Spleen (tissue), 11 donors: ENCODE measurements at regions not wholly inside any gene's neighbourhood (a gene's known extent, or its start where the extent isn't known, plus 50 kb on each side); places are given as distances from the start of the nearest gene placed in this dataset.

Source experiments
- DNase-seq: peaks from one replicate; pipeline ENCODE4 v3.0.0-alpha.2; 2020
- H3K27ac ChIP-seq, 8 donors: fragments of 200-600 bp; sonication (generic) in 7 of 8; 1 replicate in 4 of 8; 2 replicates in 4 of 8; pipeline versions ENCODE4 v1.5.0 to v1.8.0; 2016 to 2021; ENCODE audit warnings: inconsistent platforms in 4 of 8, mild to moderate bottlenecking in 4 of 8, moderate library complexity in 1 of 8
- H3K27me3 ChIP-seq, 7 donors: fragments of 200-600 bp; sonication (generic) in 6 of 7; replicated peaks in 1 of 7; 1 replicate in 4 of 7; 2 replicates in 3 of 7; pipeline versions ENCODE4 v1.5.0 to v1.8.0; 2016 to 2021; ENCODE audit warnings: inconsistent platforms in 3 of 7, mild to moderate bottlenecking in 1 of 7
- H3K36me3 ChIP-seq, 6 donors: fragments of 200-600 bp; sonication (generic) in 5 of 6; 1 replicate in 4 of 6; 2 replicates in 2 of 6; pipeline versions ENCODE4 v1.5.0 to v1.8.0; 2016 to 2021; ENCODE audit warnings: inconsistent platforms in 2 of 6
- H3K4me1 ChIP-seq, 6 donors: fragments of 200-600 bp; sonication (generic) in 5 of 6; 1 replicate in 3 of 6; 2 replicates in 3 of 6; pipeline versions ENCODE4 v1.5.0 to v1.8.0; 2016 to 2021; ENCODE audit warnings: inconsistent platforms in 3 of 6
- H3K4me3 ChIP-seq, 8 donors: fragments of 200-600 bp; sonication (generic) in 7 of 8; 1 replicate in 4 of 8; 2 replicates in 4 of 8; pipeline versions ENCODE4 v1.5.0 to v1.8.0; 2016 to 2021; ENCODE audit warnings: inconsistent platforms in 4 of 8, mild to moderate bottlenecking in 4 of 8, moderate library complexity in 2 of 8
- H3K9me3 ChIP-seq, 8 donors: fragments of 200-600 bp; sonication (generic) in 7 of 8; 1 replicate in 4 of 8; 2 replicates in 4 of 8; pipeline versions ENCODE4 v1.5.0 to v1.8.0; 2016 to 2021; ENCODE audit warnings: inconsistent platforms in 4 of 8
- POLR2A ChIP-seq, 3 donors: fragments of 450-650 bp; IDR thresholded peaks; one replicate each; pipeline ENCODE4 v1.5.1; 2017; ENCODE audit warnings: antibody characterized with exemption in 3 of 3, mild to moderate bottlenecking in 1 of 3
- POLR2AphosphoS5 ChIP-seq, 3 donors: sonication (generic); formaldehyde crosslinking; IDR thresholded peaks; one replicate each; pipeline ENCODE4 v1.5.1; 2017; ENCODE audit warnings: antibody characterized with exemption in 3 of 3
- WGBS, 5 donors: extraction: QIAGEN DNeasy Blood & Tissue Kit in 3 of 5; methylation state at CpG; one replicate each; pipeline versions ENCODE4 v1.1.5 to v1.1.7; 2013 to 2018; 5-methylcytosine and 5-hydroxymethylcytosine counted together
- intact Hi-C: fragments of 100-400 bp; cut with DNase I; formaldehyde crosslinking; loops from one replicate; pipeline ENCODE4 v1.15.0; 2023; ENCODE audit warnings: low total_unique reads
- TF ChIP-seq, protein P1 (sequence below), 11 experiments: fragments of 200-600 bp in 7 of 11; fragments of 450-650 bp in 4 of 11; sonication (generic) in 4 of 11; IDR thresholded peaks in 8 of 11; conservative IDR thresholded peaks in 3 of 11; 1 replicate in 7 of 11; 2 replicates in 4 of 11; pipeline versions ENCODE4 v1.4.0 to v1.8.0; 2016 to 2021; ENCODE audit warnings: antibody characterized with exemption in 11 of 11, inconsistent platforms in 4 of 11, mild to moderate bottlenecking in 1 of 11
- donor health status: healthy with polysubstance abuse.
- donor health status: DM: no; HTN: no; CAD: no; lungs with moderate emphysema.
- donor health status: DM: no; HTN: no; CAD: no.
- donor health status: Bipolar disorder and iron deficiency.
- donor health status: healthy.
- donor health status: DM: no; HTN: no; CAD: no.
- donor health status: DM: yes; HTN: yes; CAD: no.

DNA sequence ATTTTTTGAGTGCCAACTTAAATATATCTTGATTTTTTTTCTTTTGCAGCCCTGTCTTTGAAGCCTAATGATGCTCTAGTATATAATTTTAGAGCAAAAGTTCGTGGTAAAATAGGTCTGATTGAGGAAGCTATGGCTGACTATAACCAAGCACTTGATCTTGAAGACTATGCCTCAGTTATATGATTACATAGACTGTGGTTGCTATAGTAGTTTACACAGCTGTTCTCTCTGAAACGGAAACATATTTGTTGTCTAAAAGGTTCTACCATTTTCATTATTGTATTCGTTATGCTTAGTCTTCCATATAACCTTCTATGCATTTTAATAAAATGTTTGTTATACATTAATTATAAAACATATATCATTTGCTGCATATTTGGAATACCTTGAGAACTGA, 246.7 kb downstream of the TTC6 start:
- intact Hi-C loops, result no loop called here
- no peak for DNase-seq
- H3K9me3 ChIP-seq, result peaks cover 0 to 15% (median 9%) of the 10 kb centered on the region in 8 donors
- TF ChIP-seq POLR2AphosphoS5 (IDR thresholded peaks at IDR 0.05) (no peak), POLR2A (IDR thresholded peaks at IDR 0.05) (no peak)
- H3K27ac ChIP-seq, result no peak overlapping the region
- no peaks in the 10 kb centered on the region for H3K27me3 ChIP-seq
- no peaks in the 10 kb centered on the region for H3K36me3 ChIP-seq
- 64 to 78% (median 73%) methylated on average over 3 of the region's 3 CpGs for WGBS, 5 donors
- no peak overlapping the region for H3K4me3 ChIP-seq
- no peaks in the 10 kb centered on the region for H3K4me1 ChIP-seq

DNA sequence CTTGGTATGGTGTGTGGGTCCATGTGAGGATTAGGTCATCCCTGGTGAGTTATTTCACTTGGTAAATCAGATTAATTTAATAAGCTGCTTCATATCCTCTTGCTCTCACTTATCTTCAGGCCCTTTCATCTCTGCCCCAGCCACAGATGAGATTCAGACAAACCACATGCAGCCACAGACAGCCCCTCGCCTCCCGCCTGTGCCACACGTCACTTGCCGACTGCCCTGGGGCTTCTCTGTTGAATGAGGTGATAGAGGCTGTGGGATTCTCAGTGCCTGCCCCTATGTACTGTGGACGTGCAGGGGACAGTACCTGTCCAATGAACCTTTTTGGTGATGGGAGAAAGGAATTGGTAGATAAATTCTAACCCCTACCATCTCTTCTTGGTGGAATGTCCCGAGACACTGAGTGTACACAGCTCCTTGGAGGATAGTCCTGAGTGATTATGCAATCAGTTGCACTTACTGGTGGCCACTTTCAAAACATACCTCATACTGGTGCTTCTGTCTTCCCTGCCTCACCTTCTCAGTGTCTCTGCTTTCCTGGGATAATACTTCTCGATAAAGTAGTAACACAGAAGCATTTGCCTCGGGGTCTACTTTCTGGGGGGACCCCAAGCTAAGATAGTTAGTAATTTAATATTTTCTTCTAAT, 248.7 kb downstream of the TTC6 start:
- TF ChIP-seq POLR2A (IDR thresholded peaks at IDR 0.05) (no peak), POLR2AphosphoS5 (IDR thresholded peaks at IDR 0.05) (no peak)
- TF ChIP-seq, protein P1, sequence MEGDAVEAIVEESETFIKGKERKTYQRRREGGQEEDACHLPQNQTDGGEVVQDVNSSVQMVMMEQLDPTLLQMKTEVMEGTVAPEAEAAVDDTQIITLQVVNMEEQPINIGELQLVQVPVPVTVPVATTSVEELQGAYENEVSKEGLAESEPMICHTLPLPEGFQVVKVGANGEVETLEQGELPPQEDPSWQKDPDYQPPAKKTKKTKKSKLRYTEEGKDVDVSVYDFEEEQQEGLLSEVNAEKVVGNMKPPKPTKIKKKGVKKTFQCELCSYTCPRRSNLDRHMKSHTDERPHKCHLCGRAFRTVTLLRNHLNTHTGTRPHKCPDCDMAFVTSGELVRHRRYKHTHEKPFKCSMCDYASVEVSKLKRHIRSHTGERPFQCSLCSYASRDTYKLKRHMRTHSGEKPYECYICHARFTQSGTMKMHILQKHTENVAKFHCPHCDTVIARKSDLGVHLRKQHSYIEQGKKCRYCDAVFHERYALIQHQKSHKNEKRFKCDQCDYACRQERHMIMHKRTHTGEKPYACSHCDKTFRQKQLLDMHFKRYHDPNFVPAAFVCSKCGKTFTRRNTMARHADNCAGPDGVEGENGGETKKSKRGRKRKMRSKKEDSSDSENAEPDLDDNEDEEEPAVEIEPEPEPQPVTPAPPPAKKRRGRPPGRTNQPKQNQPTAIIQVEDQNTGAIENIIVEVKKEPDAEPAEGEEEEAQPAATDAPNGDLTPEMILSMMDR (IDR thresholded peaks at IDR 0.05 in 8 of 11, conservative IDR thresholded peaks at IDR 0.05 in 3 of 11), result no peak
- Histone ChIP-seq H3K27ac (no peak overlapping the region), H3K36me3 (no peaks in the 10 kb centered on the region), H3K27me3 (no peaks in the 10 kb centered on the region), H3K4me1 (no peaks in the 10 kb centered on the region), H3K9me3 (peaks cover 0 to 8% (median 2%) of the 10 kb centered on the region in 8 donors), H3K4me3 (no peak overlapping the region)
- 72 to 84% (median 77%) methylated on average over 8 of the region's 8 CpGs for WGBS, 5 donors
- intact Hi-C loops, result no loop called here
- no peak for DNase-seq

DNA sequence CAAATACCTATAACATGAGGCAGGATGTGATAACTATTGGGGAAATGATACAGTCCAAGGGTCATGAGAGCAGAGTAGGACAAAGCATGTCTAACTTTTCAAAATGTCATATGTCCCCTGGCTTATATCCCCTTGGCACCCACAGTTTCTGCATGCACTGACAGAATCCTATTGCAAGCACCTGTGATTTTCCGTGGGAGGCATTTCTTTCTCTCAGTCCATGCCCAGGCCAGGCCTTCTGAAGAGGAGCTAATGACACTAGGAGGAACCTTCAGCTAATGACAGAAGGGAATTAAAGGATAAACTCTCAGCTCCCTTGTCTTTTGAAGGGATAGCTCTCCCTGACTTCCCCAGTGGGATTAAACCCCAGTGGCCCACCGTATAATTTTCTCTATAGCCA, 249.2 kb downstream of the TTC6 start:
- Histone ChIP-seq H3K4me1 (no peaks in the 10 kb centered on the region), H3K4me3 (no peak overlapping the region), H3K9me3 (peaks cover 0 to 3% (median 0%) of the 10 kb centered on the region in 8 donors), H3K27ac (no peak overlapping the region), H3K36me3 (no peaks in the 10 kb centered on the region), H3K27me3 (no peaks in the 10 kb centered on the region)
- WGBS, 5 donors, result 72 to 88% (median 80%) methylated on average over 2 of the region's 2 CpGs
- intact Hi-C loops, result no loop called here
- TF ChIP-seq, protein P1 (IDR thresholded peaks at IDR 0.05 in 8 of 11, conservative IDR thresholded peaks at IDR 0.05 in 3 of 11), result no peak
- no peak for TF ChIP-seq POLR2A (IDR thresholded peaks at IDR 0.05)
- TF ChIP-seq POLR2AphosphoS5 (IDR thresholded peaks at IDR 0.05), result no peak
- DNase-seq, result no peak

DNA sequence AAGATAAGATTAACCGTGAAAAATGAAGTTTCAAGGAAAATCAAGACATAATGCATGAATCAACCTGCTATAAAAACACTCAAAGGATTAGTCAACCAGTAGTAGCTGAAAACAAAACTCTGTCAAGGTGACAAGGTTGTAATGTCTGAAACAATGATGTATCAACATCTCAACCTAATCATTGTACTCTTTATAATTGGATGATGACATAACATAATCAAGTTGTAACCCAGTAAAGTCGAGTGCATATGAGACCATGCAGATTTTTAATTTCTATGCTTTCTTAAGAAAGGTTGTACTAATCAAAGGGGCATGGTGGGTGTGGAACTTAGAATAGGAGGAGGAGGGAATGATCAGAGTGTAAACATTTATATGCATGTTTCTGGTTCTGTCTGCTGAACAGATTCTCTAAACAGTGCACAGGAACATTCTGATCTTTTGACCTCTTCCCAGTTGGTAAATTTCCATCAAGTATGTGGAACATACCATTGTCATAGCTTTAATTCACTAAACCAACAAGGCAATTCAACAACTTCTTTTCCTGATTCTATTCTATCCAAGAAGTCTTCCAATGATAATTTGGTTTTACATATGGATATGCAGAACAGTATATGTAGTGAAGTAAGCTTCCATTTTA, 253.7 kb downstream of the TTC6 start:
- DNase-seq, result no peak
- no peaks in the 10 kb centered on the region for H3K36me3 ChIP-seq
- no peaks in the 10 kb centered on the region for H3K4me1 ChIP-seq
- intact Hi-C loops, result no loop called here
- H3K27ac ChIP-seq, result no peak overlapping the region
- no peaks in the 10 kb centered on the region for H3K9me3 ChIP-seq
- peaks cover 0 to 4% (median 0%) of the 10 kb centered on the region in 7 donors for H3K27me3 ChIP-seq
- whole genome bisulfite sequencing, 5 donors, result 70 to 84% (median 78%) methylated on average over 2 of the region's 2 CpGs
- H3K4me3 ChIP-seq, result no peak overlapping the region
- TF ChIP-seq POLR2A (IDR thresholded peaks at IDR 0.05) (no peak), POLR2AphosphoS5 (IDR thresholded peaks at IDR 0.05) (no peak)
- TF ChIP-seq, protein P1 (IDR thresholded peaks at IDR 0.05 in 8 of 11, conservative IDR thresholded peaks at IDR 0.05 in 3 of 11), result no peak
